Gastroesophageal sphincter (tissue), 4 donors: ENCODE measurements at regions not wholly inside any gene's neighbourhood (a gene's known extent, or its start where the extent isn't known, plus 50 kb on each side); places are given as distances from the start of the nearest gene placed in this dataset.

Source experiments
- ATAC-seq: fragments of 150-250 bp; one replicate; pipeline ENCODE4 v1.9.1; 2016; ENCODE audit warnings: mild to moderate bottlenecking, moderate library complexity
- H3K27ac ChIP-seq, 4 donors: fragments of 200-600 bp; sonication (generic) in 3 of 4; 1 replicate in 3 of 4; 2 replicates in 1 of 4; pipeline ENCODE4 v1.5.1; 2016 to 2019
- H3K27me3 ChIP-seq: fragments of 200-600 bp; sonication (generic); one replicate; pipeline ENCODE4 v1.5.1; 2019
- H3K36me3 ChIP-seq, 2 donors: fragments of 200-600 bp; sonication (generic); one replicate each; pipeline ENCODE4 v1.5.1; 2019; ENCODE audit warnings: control low read depth in 1 of 2
- H3K4me1 ChIP-seq, 3 donors: fragments of 200-600 bp; sonication (generic); 1 replicate in 2 of 3; 2 replicates in 1 of 3; pipeline ENCODE4 v1.5.1; 2016 to 2019; ENCODE audit warnings: control low read depth in 2 of 3
- H3K4me3 ChIP-seq, 2 donors: fragments of 200-600 bp; sonication (generic); one replicate each; pipeline ENCODE4 v1.5.1; 2019; ENCODE audit warnings: mild to moderate bottlenecking in 1 of 2, moderate library complexity in 1 of 2
- H3K9me3 ChIP-seq, 3 donors: fragments of 200-600 bp; sonication (generic); one replicate each; pipeline ENCODE4 v1.5.1; 2017 to 2019; ENCODE audit warnings: control low read depth in 2 of 3
- EP300 ChIP-seq: sonication (generic); formaldehyde crosslinking; IDR thresholded peaks from one replicate; pipeline ENCODE4 v1.6.1; 2017; ENCODE audit warnings: antibody characterized with exemption, mild to moderate bottlenecking
- POLR2A ChIP-seq, 2 donors: fragments of 450-650 bp; IDR thresholded peaks; one replicate each; pipeline ENCODE4 v1.6.1; 2017; ENCODE audit warnings: antibody characterized with exemption in 2 of 2, mild to moderate bottlenecking in 2 of 2, moderate library complexity in 1 of 2
- POLR2AphosphoS5 ChIP-seq: sonication (generic); formaldehyde crosslinking; IDR thresholded peaks from one replicate; pipeline ENCODE4 v1.6.1; 2017; ENCODE audit warnings: antibody characterized with exemption
- WGBS, 2 donors: methylation state at CpG; one replicate each; pipeline ENCODE4 v1.1.5; 2018; ENCODE audit warnings: low coverage in 1 of 2; 5-methylcytosine and 5-hydroxymethylcytosine counted together
- TF ChIP-seq, protein P1 (sequence below), 4 experiments: fragments of 200-600 bp in 2 of 4; fragments of 450-650 bp in 2 of 4; sonication (generic) in 1 of 4; IDR thresholded peaks; one replicate each; pipeline ENCODE4 v1.5.1; 2017 to 2019; ENCODE audit warnings: antibody characterized with exemption in 4 of 4, mild to moderate bottlenecking in 2 of 4, moderate library complexity in 2 of 4

DNA sequence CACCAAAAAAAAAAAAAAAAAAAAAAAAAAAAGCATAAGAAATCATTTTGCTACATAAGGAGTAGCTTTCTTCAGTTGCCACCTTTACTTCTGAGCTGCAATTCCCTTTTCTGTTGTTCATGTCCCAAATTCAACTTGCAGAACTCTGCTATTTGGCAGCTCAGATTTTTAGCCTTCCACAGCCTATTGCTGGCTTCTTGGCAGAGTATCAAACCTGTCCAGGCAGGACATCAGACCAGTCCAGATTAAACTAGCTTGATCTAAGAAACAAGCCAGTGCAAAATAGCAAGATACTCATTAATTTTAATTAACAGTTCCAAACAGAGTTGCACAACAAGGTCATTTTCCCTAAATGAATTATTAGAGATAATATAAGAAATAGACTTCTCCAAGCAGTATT is 123.6 kb upstream of the NR3C2 start:
- Histone ChIP-seq H3K27me3 (no peaks in the 10 kb centered on the region), H3K9me3 (peaks cover 0 to 5% (median 0%) of the 10 kb centered on the region in 3 donors), H3K4me3 (no peak overlapping the region), H3K36me3 (no peaks in the 10 kb centered on the region), H3K4me1 (no peaks in the 10 kb centered on the region), H3K27ac (no peak overlapping the region)
- ATAC-seq, result no peak
- no peak for TF ChIP-seq EP300
- TF ChIP-seq POLR2A (IDR thresholded peaks at IDR 0.05), result no peak
- no peak for TF ChIP-seq POLR2AphosphoS5
- TF ChIP-seq, protein P1, sequence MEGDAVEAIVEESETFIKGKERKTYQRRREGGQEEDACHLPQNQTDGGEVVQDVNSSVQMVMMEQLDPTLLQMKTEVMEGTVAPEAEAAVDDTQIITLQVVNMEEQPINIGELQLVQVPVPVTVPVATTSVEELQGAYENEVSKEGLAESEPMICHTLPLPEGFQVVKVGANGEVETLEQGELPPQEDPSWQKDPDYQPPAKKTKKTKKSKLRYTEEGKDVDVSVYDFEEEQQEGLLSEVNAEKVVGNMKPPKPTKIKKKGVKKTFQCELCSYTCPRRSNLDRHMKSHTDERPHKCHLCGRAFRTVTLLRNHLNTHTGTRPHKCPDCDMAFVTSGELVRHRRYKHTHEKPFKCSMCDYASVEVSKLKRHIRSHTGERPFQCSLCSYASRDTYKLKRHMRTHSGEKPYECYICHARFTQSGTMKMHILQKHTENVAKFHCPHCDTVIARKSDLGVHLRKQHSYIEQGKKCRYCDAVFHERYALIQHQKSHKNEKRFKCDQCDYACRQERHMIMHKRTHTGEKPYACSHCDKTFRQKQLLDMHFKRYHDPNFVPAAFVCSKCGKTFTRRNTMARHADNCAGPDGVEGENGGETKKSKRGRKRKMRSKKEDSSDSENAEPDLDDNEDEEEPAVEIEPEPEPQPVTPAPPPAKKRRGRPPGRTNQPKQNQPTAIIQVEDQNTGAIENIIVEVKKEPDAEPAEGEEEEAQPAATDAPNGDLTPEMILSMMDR (IDR thresholded peaks at IDR 0.05), result no peak

DNA sequence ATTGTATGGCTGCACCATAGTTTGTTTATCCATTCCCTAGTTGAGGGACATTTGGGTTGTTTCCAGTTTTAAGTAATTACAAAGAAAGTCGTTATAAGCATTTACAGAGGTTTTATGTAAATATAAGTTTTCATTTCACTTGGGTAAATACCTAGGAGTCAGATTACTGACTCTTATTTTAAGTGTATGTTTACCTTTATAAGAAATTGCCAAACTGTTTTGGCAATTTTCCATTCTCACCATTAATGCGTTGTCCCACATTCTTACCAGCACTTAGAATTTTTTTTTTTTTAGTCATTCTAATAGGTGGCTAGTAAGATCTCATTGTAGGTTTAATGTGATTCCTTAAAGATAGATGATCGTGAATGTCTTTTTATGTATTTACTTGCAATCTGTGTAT is 121.5 kb upstream of the NR3C2 start:
- TF ChIP-seq POLR2AphosphoS5, result no peak
- TF ChIP-seq, protein P1 (IDR thresholded peaks at IDR 0.05), result no peak
- no peak for TF ChIP-seq EP300
- no peak for TF ChIP-seq POLR2A (IDR thresholded peaks at IDR 0.05)
- Histone ChIP-seq H3K4me1 (no peaks in the 10 kb centered on the region), H3K27ac (no peak overlapping the region), H3K4me3 (no peak overlapping the region), H3K27me3 (no peaks in the 10 kb centered on the region), H3K36me3 (no peaks in the 10 kb centered on the region), H3K9me3 (no peaks in the 10 kb centered on the region)
- 76% methylated on average over 3 of the region's 3 CpGs for WGBS, 2 donors
- ATAC-seq, result no peak

- Histone ChIP-seq H3K4me3 (no peak overlapping the region), H3K27me3 (no peaks in the 10 kb centered on the region), H3K4me1 (no peaks in the 10 kb centered on the region), H3K9me3 (no peaks in the 10 kb centered on the region), H3K27ac (no peak overlapping the region), H3K36me3 (no peaks in the 10 kb centered on the region)
- TF ChIP-seq EP300, result no peak
- no peak for TF ChIP-seq POLR2AphosphoS5
- TF ChIP-seq, protein P1 (IDR thresholded peaks at IDR 0.05), result no peak
- TF ChIP-seq POLR2A (IDR thresholded peaks at IDR 0.05), result no peak
- ATAC-seq, result no peak
- 73 to 86% methylated on average over 1 of the region's 1 CpG for WGBS, 2 donors
Measured at GRCh38 chr4:148561467-148561866, 119.3 kb upstream of the NR3C2 start.

GRCh38 chr4:148557793-148558192 is 115.6 kb upstream of the NR3C2 start:
- no peak for TF ChIP-seq POLR2AphosphoS5
- TF ChIP-seq EP300, result no peak
- TF ChIP-seq, protein P1 (IDR thresholded peaks at IDR 0.05), result no peak
- no peak for TF ChIP-seq POLR2A (IDR thresholded peaks at IDR 0.05)
- Histone ChIP-seq H3K36me3 (no peaks in the 10 kb centered on the region), H3K27me3 (no peaks in the 10 kb centered on the region), H3K9me3 (no peaks in the 10 kb centered on the region), H3K27ac (no peak overlapping the region), H3K4me3 (no peak overlapping the region), H3K4me1 (no peaks in the 10 kb centered on the region)
- 94 to 97% methylated on average over 3 of the region's 3 CpGs for WGBS, 2 donors
- ATAC-seq, result no peak

GRCh38 chr4:148550788-148551187 is 108.6 kb upstream of the NR3C2 start:
- Histone ChIP-seq H3K4me3 (no peak overlapping the region), H3K27ac (no peak overlapping the region), H3K4me1 (no peaks in the 10 kb centered on the region), H3K36me3 (no peaks in the 10 kb centered on the region), H3K27me3 (no peaks in the 10 kb centered on the region), H3K9me3 (no peaks in the 10 kb centered on the region)
- ATAC-seq, result no peak
- TF ChIP-seq, protein P1 (IDR thresholded peaks at IDR 0.05), result no peak
- TF ChIP-seq POLR2AphosphoS5, result no peak
- TF ChIP-seq EP300, result no peak
- no peak for TF ChIP-seq POLR2A (IDR thresholded peaks at IDR 0.05)
- WGBS, 2 donors, result 92% methylated on average over 1 of the region's 1 CpG; no CpG with 5 or more reads in 1 of the 2 donors
